Sigmoid colon (tissue), 4 donors: ENCODE measurements at regions not wholly inside any gene's neighbourhood (a gene's known extent, or its start where the extent isn't known, plus 50 kb on each side); places are given as distances from the start of the nearest gene placed in this dataset.

Source experiments
- EP300 ChIP-seq, 4 donors: sonication (generic); formaldehyde crosslinking; IDR thresholded peaks; one replicate each; pipeline ENCODE4 v1.6.1; 2017; ENCODE audit warnings: antibody characterized with exemption in 4 of 4
- POLR2A ChIP-seq, 2 donors: fragments of 450-650 bp; IDR thresholded peaks; one replicate each; pipeline ENCODE4 v1.6.1; 2016; ENCODE audit warnings: antibody characterized with exemption in 2 of 2, mild to moderate bottlenecking in 2 of 2, moderate library complexity in 2 of 2
- POLR2AphosphoS5 ChIP-seq, 4 donors: sonication (generic); formaldehyde crosslinking; IDR thresholded peaks; one replicate each; pipeline ENCODE4 v1.6.1; 2017; ENCODE audit warnings: antibody characterized with exemption in 4 of 4
- TF ChIP-seq, protein P1 (sequence below), 4 experiments: fragments of 450-650 bp in 3 of 4; fragments of 200-600 bp in 1 of 4; IDR thresholded peaks; one replicate each; pipeline ENCODE4 v1.5.1; 2016 to 2019; ENCODE audit warnings: antibody characterized with exemption in 4 of 4, mild to moderate bottlenecking in 3 of 4, moderate library complexity in 2 of 4

DNA sequence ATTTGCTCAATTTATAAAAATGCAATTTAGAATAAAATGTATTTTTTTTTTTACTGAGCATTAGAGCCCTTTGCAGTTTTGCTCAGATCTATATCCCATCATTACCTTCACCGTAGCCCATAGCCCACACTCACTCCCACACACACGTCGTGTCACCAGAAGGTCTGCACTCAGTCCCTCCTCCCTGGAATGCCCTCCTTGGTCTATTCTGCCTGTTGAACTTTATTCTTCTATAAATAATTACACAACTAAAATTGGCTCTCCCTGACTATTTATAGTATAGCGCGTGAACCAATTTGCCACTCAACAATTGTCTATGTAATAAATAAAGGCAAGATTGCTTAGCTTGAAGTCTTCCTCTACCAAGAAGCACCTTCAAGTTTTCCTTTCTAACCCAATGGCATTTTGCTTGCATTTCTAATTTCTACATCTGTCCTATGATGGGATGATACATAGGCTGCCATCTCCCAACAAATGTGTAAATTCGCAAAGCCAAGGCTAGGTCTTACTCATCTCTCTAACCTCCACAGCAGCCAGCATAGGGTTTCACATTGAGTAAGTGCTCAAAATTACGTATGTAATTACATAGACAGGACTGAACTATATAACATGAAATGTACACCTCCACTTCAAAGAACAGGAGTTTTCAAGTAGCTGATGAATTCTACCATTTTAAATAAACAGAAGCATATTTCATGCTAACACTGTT is 172.0 kb upstream of the HES1 start:
- TF ChIP-seq POLR2AphosphoS5 (IDR thresholded peaks at IDR 0.05) (no peak), EP300 (IDR thresholded peaks at IDR 0.05) (no peak), POLR2A (IDR thresholded peaks at IDR 0.05) (no peak)
- TF ChIP-seq, protein P1, sequence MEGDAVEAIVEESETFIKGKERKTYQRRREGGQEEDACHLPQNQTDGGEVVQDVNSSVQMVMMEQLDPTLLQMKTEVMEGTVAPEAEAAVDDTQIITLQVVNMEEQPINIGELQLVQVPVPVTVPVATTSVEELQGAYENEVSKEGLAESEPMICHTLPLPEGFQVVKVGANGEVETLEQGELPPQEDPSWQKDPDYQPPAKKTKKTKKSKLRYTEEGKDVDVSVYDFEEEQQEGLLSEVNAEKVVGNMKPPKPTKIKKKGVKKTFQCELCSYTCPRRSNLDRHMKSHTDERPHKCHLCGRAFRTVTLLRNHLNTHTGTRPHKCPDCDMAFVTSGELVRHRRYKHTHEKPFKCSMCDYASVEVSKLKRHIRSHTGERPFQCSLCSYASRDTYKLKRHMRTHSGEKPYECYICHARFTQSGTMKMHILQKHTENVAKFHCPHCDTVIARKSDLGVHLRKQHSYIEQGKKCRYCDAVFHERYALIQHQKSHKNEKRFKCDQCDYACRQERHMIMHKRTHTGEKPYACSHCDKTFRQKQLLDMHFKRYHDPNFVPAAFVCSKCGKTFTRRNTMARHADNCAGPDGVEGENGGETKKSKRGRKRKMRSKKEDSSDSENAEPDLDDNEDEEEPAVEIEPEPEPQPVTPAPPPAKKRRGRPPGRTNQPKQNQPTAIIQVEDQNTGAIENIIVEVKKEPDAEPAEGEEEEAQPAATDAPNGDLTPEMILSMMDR (IDR thresholded peaks at IDR 0.05) = no peak
